ENCODE measurements at regions not wholly inside any gene's neighbourhood (a gene's known extent, or its start where the extent isn't known, plus 50 kb on each side); places are given as distances from the start of the nearest gene placed in this dataset.

GRCh38 chr15:98163319-98164045 is 203.0 kb downstream of the ARRDC4 start:
- Histone ChIP-seq H3K27me3 (ENCODE audit: control insufficient read depth, low read length) (no peaks in the 10 kb centered on the region), H4K20me1 (ENCODE audit: control insufficient read depth, insufficient read depth, low read depth, low read length) (no peaks in the 10 kb centered on the region), H3K36me3 (ENCODE audit: control insufficient read depth, low read length) (peaks cover 8% of the 10 kb centered on the region), H3K9me3 (ENCODE audit: control insufficient read depth, insufficient read depth, low read length) (peaks cover 15% of the 10 kb centered on the region; the same call in 1 of the 2 replicates), H3F3A (ENCODE audit: control insufficient read depth, insufficient read depth) (peaks cover 12% of the 10 kb centered on the region), H3K4me3 (ENCODE audit: low read length) (peak overlapping the region; percentile 61), H3K9me2 (replicated peaks; ENCODE audit: control insufficient read depth, low read length) (no peaks in the 10 kb centered on the region), H3K4me2 (ENCODE audit: low read length) (peak overlapping the region; percentile 75), H3K79me2 (ENCODE audit: control insufficient read depth, low read length) (no peaks in the 10 kb centered on the region), H3K27ac (ENCODE audit: low read depth, low read length) (peak overlapping the region; percentile 91), H3K4me1 (ENCODE audit: control insufficient read depth, low read length) (peaks cover 98% of the 10 kb centered on the region)
- TF ChIP-seq CTCF (IDR thresholded peaks at IDR 0.05; ENCODE audit: low read depth, low read length, poor library complexity, severe bottlenecking) (no peak), EZH2phosphoT487 (IDR thresholded peaks at IDR 0.05; ENCODE audit: borderline replicate concordance, low read length) (no peak)

GRCh38 chr15:98164571-98164970 is 204.1 kb downstream of the ARRDC4 start:
- H3K9me3 ChIP-seq (ENCODE audit: control insufficient read depth, insufficient read depth, low read length): peaks cover 15% of the 10 kb centered on the region; the same call in 1 of the 2 replicates
- no peaks in the 10 kb centered on the region for H4K20me1 ChIP-seq (ENCODE audit: control insufficient read depth, insufficient read depth, low read depth, low read length)
- peaks cover 8% of the 10 kb centered on the region for H3K36me3 ChIP-seq (ENCODE audit: control insufficient read depth, low read length)
- H3K27me3 ChIP-seq (ENCODE audit: control insufficient read depth, low read length): no peaks in the 10 kb centered on the region
- H3K4me2 ChIP-seq (ENCODE audit: low read length): peak overlapping the region; percentile 75
- no peaks in the 10 kb centered on the region for H3K79me2 ChIP-seq (ENCODE audit: control insufficient read depth, low read length)
- peak overlapping the region; percentile 61 for H3K4me3 ChIP-seq (ENCODE audit: low read length)
- H3K9me2 ChIP-seq (replicated peaks; ENCODE audit: control insufficient read depth, low read length): no peaks in the 10 kb centered on the region
- peaks cover 90% of the 10 kb centered on the region for H3K4me1 ChIP-seq (ENCODE audit: control insufficient read depth, low read length)
- TF ChIP-seq CTCF (IDR thresholded peaks at IDR 0.05; ENCODE audit: low read depth, low read length, poor library complexity, severe bottlenecking) (no peak), EZH2phosphoT487 (IDR thresholded peaks at IDR 0.05; ENCODE audit: borderline replicate concordance, low read length) (no peak)
- peak overlapping the region; percentile 91 for H3K27ac ChIP-seq (ENCODE audit: low read depth, low read length)
- H3F3A ChIP-seq (ENCODE audit: control insufficient read depth, insufficient read depth): peaks cover 12% of the 10 kb centered on the region

GRCh38 chr15:98164986-98165385 is 204.5 kb downstream of the ARRDC4 start:
- Histone ChIP-seq H3F3A (ENCODE audit: control insufficient read depth, insufficient read depth) (peaks cover 12% of the 10 kb centered on the region), H3K27ac (ENCODE audit: low read depth, low read length) (peak overlapping the region; percentile 91), H3K4me3 (ENCODE audit: low read length) (peak overlapping the region; percentile 12; the same call in 1 of the 2 replicates), H3K9me3 (ENCODE audit: control insufficient read depth, insufficient read depth, low read length) (peaks cover 15% of the 10 kb centered on the region; the same call in 1 of the 2 replicates), H3K4me2 (ENCODE audit: low read length) (peak overlapping the region; percentile 33), H3K36me3 (ENCODE audit: control insufficient read depth, low read length) (peaks cover 8% of the 10 kb centered on the region), H4K20me1 (ENCODE audit: control insufficient read depth, insufficient read depth, low read depth, low read length) (no peaks in the 10 kb centered on the region), H3K9me2 (replicated peaks; ENCODE audit: control insufficient read depth, low read length) (no peaks in the 10 kb centered on the region), H3K4me1 (ENCODE audit: control insufficient read depth, low read length) (peaks cover 86% of the 10 kb centered on the region), H3K79me2 (ENCODE audit: control insufficient read depth, low read length) (no peaks in the 10 kb centered on the region), H3K27me3 (ENCODE audit: control insufficient read depth, low read length) (no peaks in the 10 kb centered on the region)
- TF ChIP-seq CTCF (IDR thresholded peaks at IDR 0.05; ENCODE audit: low read depth, low read length, poor library complexity, severe bottlenecking) (no peak), EZH2phosphoT487 (IDR thresholded peaks at IDR 0.05; ENCODE audit: borderline replicate concordance, low read length) (no peak)

All from DOHH2 (cell line).